ENCODE measurements at regions not wholly inside any gene's neighbourhood (a gene's known extent, or its start where the extent isn't known, plus 50 kb on each side); places are given as distances from the start of the nearest gene placed in this dataset.

DNA sequence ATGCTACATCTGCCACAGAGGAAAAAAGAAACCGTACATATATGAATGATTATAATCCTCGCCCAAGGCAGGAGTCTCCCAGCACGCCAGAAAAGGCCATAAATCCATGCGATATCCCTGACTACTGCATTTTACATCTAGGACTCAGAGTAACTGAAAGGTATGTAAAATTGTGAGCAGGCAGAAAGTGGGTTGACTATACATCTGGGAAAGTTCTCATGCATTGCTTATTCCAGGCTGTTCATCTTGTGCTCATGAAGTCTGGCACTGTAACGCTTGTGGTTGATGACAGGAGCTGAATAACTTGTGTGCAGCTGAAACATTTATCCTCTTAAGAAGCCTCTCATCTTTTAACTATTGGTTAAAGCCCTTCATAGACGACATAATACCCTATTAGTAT is 193.4 kb upstream of the STEAP4 start:
- H3K27me3 ChIP-seq (replicated peaks; ENCODE audit: control insufficient read depth, insufficient read depth, low read length): no peaks in the 10 kb centered on the region
- H3K4me3 ChIP-seq (replicated peaks; ENCODE audit: low read depth, low read length): no peak overlapping the region
- TF ChIP-seq, protein P1, sequence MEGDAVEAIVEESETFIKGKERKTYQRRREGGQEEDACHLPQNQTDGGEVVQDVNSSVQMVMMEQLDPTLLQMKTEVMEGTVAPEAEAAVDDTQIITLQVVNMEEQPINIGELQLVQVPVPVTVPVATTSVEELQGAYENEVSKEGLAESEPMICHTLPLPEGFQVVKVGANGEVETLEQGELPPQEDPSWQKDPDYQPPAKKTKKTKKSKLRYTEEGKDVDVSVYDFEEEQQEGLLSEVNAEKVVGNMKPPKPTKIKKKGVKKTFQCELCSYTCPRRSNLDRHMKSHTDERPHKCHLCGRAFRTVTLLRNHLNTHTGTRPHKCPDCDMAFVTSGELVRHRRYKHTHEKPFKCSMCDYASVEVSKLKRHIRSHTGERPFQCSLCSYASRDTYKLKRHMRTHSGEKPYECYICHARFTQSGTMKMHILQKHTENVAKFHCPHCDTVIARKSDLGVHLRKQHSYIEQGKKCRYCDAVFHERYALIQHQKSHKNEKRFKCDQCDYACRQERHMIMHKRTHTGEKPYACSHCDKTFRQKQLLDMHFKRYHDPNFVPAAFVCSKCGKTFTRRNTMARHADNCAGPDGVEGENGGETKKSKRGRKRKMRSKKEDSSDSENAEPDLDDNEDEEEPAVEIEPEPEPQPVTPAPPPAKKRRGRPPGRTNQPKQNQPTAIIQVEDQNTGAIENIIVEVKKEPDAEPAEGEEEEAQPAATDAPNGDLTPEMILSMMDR (IDR thresholded peaks at IDR 0.05; ENCODE audit: insufficient read depth, low read length, poor library complexity, severe bottlenecking): no peak
- no peaks in the 10 kb centered on the region for H3K36me3 ChIP-seq (ENCODE audit: control insufficient read depth, insufficient read depth, low read length)
- no peak for DNase-seq (ENCODE audit: extremely low read depth, insufficient read length)

DNA sequence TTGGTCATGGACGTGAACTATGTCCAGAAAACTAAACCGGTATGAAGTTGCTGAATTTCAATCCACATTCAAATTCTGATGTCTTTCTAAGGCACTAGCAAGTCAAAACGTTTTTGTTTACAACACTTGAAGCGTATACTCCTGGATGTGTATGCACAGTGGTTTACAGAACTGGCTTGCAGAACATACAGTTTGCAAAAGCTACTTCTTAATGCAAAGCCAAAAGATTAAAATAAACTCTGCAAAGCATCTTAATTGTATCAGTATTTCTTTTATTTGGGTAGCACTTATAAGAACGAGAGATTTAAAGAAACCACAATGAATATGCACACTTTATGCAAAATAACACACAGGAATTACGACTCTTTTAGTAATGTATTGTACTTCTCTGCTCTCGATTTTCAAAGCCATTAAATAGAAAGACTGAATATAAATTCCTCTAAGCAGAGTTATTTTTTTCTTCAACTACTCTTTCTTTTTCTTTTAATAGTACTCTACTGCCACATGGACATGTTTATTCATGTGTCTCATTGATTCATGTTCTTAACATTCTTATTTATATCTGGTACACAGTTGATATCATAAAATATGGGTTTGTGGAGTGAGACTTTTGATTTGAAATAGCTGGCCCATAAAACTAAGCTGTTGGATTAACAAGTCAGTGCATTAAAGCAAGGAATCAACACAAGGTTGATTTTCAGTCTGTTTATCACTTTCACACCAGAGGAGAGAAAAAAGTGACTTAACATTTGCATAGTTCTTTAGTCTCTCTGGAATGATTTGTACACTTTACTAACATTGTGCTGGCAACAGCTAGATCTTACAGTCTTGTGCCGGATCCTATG is 189.4 kb upstream of the STEAP4 start:
- no peaks in the 10 kb centered on the region for H3K36me3 ChIP-seq (ENCODE audit: control insufficient read depth, insufficient read depth, low read length)
- H3K27me3 ChIP-seq (replicated peaks; ENCODE audit: control insufficient read depth, insufficient read depth, low read length): no peaks in the 10 kb centered on the region
- TF ChIP-seq, protein P1 (IDR thresholded peaks at IDR 0.05; ENCODE audit: insufficient read depth, low read length, poor library complexity, severe bottlenecking): no peak
- DNase-seq (ENCODE audit: extremely low read depth, insufficient read length): no peak
- H3K4me3 ChIP-seq (replicated peaks; ENCODE audit: low read depth, low read length): no peak overlapping the region

DNA sequence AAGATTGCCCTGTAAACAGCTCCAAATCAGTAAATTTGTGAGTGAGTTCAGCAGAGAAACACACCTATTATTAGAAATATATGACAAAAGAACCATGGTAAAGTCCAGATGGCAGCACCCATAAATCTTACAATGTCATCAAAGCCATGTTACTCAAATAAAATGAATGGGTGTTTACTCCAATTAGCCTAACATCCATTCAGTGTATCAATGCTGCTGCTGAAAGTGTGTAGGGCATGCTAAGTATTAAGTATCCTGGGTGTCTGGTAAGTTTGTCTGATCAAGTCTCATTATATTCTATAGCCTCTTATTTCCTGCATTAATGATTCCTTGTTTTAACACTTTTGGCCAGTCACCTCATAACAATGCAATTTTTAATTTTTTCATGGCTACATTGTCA is 185.5 kb upstream of the STEAP4 start:
- H3K4me3 ChIP-seq (replicated peaks; ENCODE audit: low read depth, low read length): no peak overlapping the region
- no peaks in the 10 kb centered on the region for H3K27me3 ChIP-seq (replicated peaks; ENCODE audit: control insufficient read depth, insufficient read depth, low read length)
- TF ChIP-seq, protein P1 (IDR thresholded peaks at IDR 0.05; ENCODE audit: insufficient read depth, low read length, poor library complexity, severe bottlenecking): no peak
- no peak for DNase-seq (ENCODE audit: extremely low read depth, insufficient read length)
- H3K36me3 ChIP-seq (ENCODE audit: control insufficient read depth, insufficient read depth, low read length): no peaks in the 10 kb centered on the region

DNA sequence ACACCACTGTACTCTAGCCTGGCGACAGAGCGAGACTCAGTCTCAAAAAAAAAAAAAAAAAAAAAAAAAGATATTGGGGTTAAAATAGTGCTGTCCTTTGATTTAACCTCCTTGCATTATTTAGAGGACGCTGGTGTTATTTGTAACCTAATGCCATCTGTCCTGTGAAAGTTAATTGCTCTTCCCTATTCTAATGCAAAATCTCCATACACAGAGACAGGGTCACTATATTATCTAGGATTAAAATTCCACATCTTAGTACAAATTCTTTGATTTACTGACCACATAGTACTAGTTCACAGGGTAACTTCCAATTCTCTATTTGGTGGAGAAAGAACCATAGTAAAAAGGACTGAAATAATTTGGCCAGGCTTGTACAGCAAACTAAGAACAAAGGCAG is 184.2 kb upstream of the STEAP4 start:
- TF ChIP-seq, protein P1 (IDR thresholded peaks at IDR 0.05; ENCODE audit: insufficient read depth, low read length, poor library complexity, severe bottlenecking): no peak
- Histone ChIP-seq H3K36me3 (ENCODE audit: control insufficient read depth, insufficient read depth, low read length) (no peaks in the 10 kb centered on the region), H3K27me3 (replicated peaks; ENCODE audit: control insufficient read depth, insufficient read depth, low read length) (no peaks in the 10 kb centered on the region), H3K4me3 (replicated peaks; ENCODE audit: low read depth, low read length) (no peak overlapping the region)
- no peak for DNase-seq (ENCODE audit: extremely low read depth, insufficient read length)

DNA sequence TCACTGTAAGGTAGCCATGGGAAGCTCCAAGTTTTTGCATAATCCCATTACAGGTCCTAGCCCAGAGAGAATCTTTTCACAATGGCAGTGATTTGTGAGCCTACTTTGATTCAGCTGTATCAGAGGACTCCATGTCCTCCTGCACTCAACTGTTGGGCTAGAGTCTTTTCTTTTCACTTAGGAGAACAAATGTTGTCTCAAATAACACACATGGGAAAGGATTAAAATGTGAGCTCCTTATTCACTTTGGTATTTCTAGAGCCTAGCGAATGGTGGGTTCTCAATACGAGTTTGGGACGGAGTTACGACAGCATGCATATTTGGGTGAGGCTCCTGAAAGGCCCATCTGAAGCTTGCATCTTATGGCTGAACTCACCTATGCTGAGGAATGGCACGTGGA is 183.5 kb upstream of the STEAP4 start:
- TF ChIP-seq, protein P1 (IDR thresholded peaks at IDR 0.05; ENCODE audit: insufficient read depth, low read length, poor library complexity, severe bottlenecking): no peak
- Histone ChIP-seq H3K36me3 (ENCODE audit: control insufficient read depth, insufficient read depth, low read length) (no peaks in the 10 kb centered on the region), H3K27me3 (replicated peaks; ENCODE audit: control insufficient read depth, insufficient read depth, low read length) (no peaks in the 10 kb centered on the region), H3K4me3 (replicated peaks; ENCODE audit: low read depth, low read length) (no peak overlapping the region)
- no peak for DNase-seq (ENCODE audit: extremely low read depth, insufficient read length)
